Stimulated activated CD8-positive, alpha-beta memory T cell treated with anti-CD3 and anti-CD28 coated beads, Interleukin-15, amount 100 ng/mL, for 1 hour (primary cell): ENCODE measurements at regions not wholly inside any gene's neighbourhood (a gene's known extent, or its start where the extent isn't known, plus 50 kb on each side); places are given as distances from the start of the nearest gene placed in this dataset.

Experiments
- DNase-seq: peaks from one replicate; pipeline ENCODE4 v3.0.0-alpha.2; 2020; ENCODE audit warnings: low read depth

GRCh38 chr4:111499291-111499690 is 646.0 kb upstream of the FAM241A start:
- no peak for DNase-seq

- no peak for DNase-seq
These were observed 645.5 kb upstream of the FAM241A start for GRCh38 chr4:111499706-111500105.

GRCh38 chr4:111500858-111501257 is 644.4 kb upstream of the FAM241A start:
- DNase-seq = no peak

GRCh38 chr4:111501946-111502345 is 643.3 kb upstream of the FAM241A start:
- no peak for DNase-seq

- DNase-seq = no peak
These were observed 642.6 kb upstream of the FAM241A start for GRCh38 chr4:111502626-111503025.

GRCh38 chr4:111506706-111507105 is 638.5 kb upstream of the FAM241A start:
- DNase-seq = no peak

- DNase-seq = no peak
These were observed 634.7 kb upstream of the FAM241A start for GRCh38 chr4:111510535-111510934.

GRCh38 chr4:111512081-111512783 is 633.0 kb upstream of the FAM241A start:
- DNase-seq = no peak

GRCh38 chr4:111519683-111520082 is 625.6 kb upstream of the FAM241A start:
- no peak for DNase-seq

- no peak for DNase-seq
These were observed 614.8 kb upstream of the FAM241A start for GRCh38 chr4:111530446-111530845.

GRCh38 chr4:111535792-111536191 is 609.5 kb upstream of the FAM241A start:
- DNase-seq = no peak

GRCh38 chr4:111537165-111537564 is 608.1 kb upstream of the FAM241A start:
- DNase-seq = no peak

- no peak for DNase-seq
These were observed 607.4 kb upstream of the FAM241A start for GRCh38 chr4:111537871-111538270.

GRCh38 chr4:111540671-111541070 is 604.6 kb upstream of the FAM241A start:
- DNase-seq = no peak

GRCh38 chr4:111542056-111542455 is 603.2 kb upstream of the FAM241A start:
- no peak for DNase-seq

GRCh38 chr4:111546881-111547280 is 598.4 kb upstream of the FAM241A start:
- DNase-seq = no peak

- DNase-seq = no peak
These were observed 589.0 kb upstream of the FAM241A start for GRCh38 chr4:111556141-111556781.

- no peak for DNase-seq
These were observed 588.4 kb upstream of the FAM241A start for GRCh38 chr4:111556851-111557250.

GRCh38 chr4:111562826-111563225 is 582.4 kb upstream of the FAM241A start:
- DNase-seq = no peak

- DNase-seq = no peak
These were observed 572.8 kb upstream of the FAM241A start for GRCh38 chr4:111572470-111572869.

- no peak for DNase-seq
These were observed 571.9 kb upstream of the FAM241A start for GRCh38 chr4:111573386-111573785.

GRCh38 chr4:111579767-111580166 is 565.5 kb upstream of the FAM241A start:
- no peak for DNase-seq

GRCh38 chr4:111595456-111595855 is 549.8 kb upstream of the FAM241A start:
- no peak for DNase-seq

GRCh38 chr4:111596491-111596890 is 548.8 kb upstream of the FAM241A start:
- DNase-seq = no peak
